H1 (cell line): ENCODE measurements at regions not wholly inside any gene's neighbourhood (a gene's known extent, or its start where the extent isn't known, plus 50 kb on each side); places are given as distances from the start of the nearest gene placed in this dataset.
A peak's percentile ranks its signal among the peaks of the same experiment; 100 is the strongest.

Experiments used
- CTCF ChIA-PET: fragments of 300-600 bp; sonication (Branson Sonifier 250); formaldehyde crosslinking; loops from one replicate; lab custom pipeline; 2021; ENCODE audit not compliant: partially characterized antibody; lab: Charles Lee
- POLR2A ChIA-PET: fragments of 300-600 bp; sonication (Branson Sonifier 250); formaldehyde crosslinking; loops from one replicate; lab custom pipeline; 2021; ENCODE audit warnings: inconsistent platforms; ENCODE audit not compliant: partially characterized antibody; lab: Charles Lee
- DNase-seq, 2 experiments: peaks; one replicate each; pipeline versions ENCODE4 v3.0.0 to v3.0.0-alpha.2; 2010 to 2022; ENCODE audit warnings: low spot score in 2 of 2, low read depth in 1 of 2, mixed read lengths in 1 of 2
- FAIRE-seq: peaks from 2 replicates; lab custom pipeline; 2011; peaks lifted over from hg19 to GRCh38; lab: Jason Lieb, UNC
- H2AFZ ChIP-seq: 2 replicates; pipeline ENCODE4 v1.8.1; 2012; ENCODE audit warnings: low read length, inconsistent platforms
- H2AK5ac ChIP-seq: 2 replicates; pipeline ENCODE4 v1.6.1; 2013; ENCODE audit warnings: low read depth, low read length
- H2BK120ac ChIP-seq: replicated peaks from 2 replicates; pipeline ENCODE3; 2013; ENCODE audit warnings: low read depth, low read length, inconsistent platforms
- H2BK12ac ChIP-seq: 2 replicates; pipeline ENCODE4 v1.6.1; 2013; ENCODE audit warnings: low read depth, low read length
- H2BK15ac ChIP-seq: 2 replicates; pipeline ENCODE4 v1.6.1; 2013; ENCODE audit warnings: low read length
- H2BK20ac ChIP-seq: 2 replicates; pipeline ENCODE4 v1.6.1; 2013; ENCODE audit warnings: low read length
- H2BK5ac ChIP-seq: 2 replicates; pipeline ENCODE4 v1.6.1; 2013; ENCODE audit warnings: low read depth, low read length
- H3K14ac ChIP-seq: 2 replicates; pipeline ENCODE4 v1.6.1; 2013; ENCODE audit warnings: inconsistent platforms; ENCODE audit not compliant: insufficient read length
- H3K18ac ChIP-seq: 2 replicates; pipeline ENCODE4 v1.6.1; 2013; ENCODE audit warnings: low read length; ENCODE audit errors: extremely low read depth
- H3K23ac ChIP-seq: 2 replicates; pipeline ENCODE4 v1.6.1; 2013; ENCODE audit warnings: inconsistent platforms; ENCODE audit not compliant: insufficient read length
- H3K23me2 ChIP-seq: 2 replicates; pipeline ENCODE4 v1.6.1; 2013; ENCODE audit warnings: low read depth, low read length
- H3K27ac ChIP-seq: 2 replicates; pipeline ENCODE4 v1.6.1; 2011; ENCODE audit warnings: low read depth, low read length, inconsistent platforms
- H3K27me3 ChIP-seq, 4 experiments: replicated peaks in 1 of 4; 1 replicate in 1 of 4; 2 replicates in 3 of 4; pipeline versions ENCODE4 v1.6.1 to v1.8.1; 2011 to 2013; ENCODE audit warnings: low read length in 3 of 4, mild to moderate bottlenecking in 3 of 4, inconsistent platforms in 2 of 4, mixed read lengths in 2 of 4, moderate library complexity in 1 of 4; ENCODE audit not compliant: control insufficient read depth in 3 of 4, insufficient read depth in 3 of 4; ENCODE audit errors: extremely low read depth in 1 of 4
- H3K36me3 ChIP-seq, 4 experiments: 2 replicates each; pipeline versions ENCODE4 v1.6.1 to v1.8.1; 2011 to 2013; ENCODE audit warnings: mild to moderate bottlenecking in 4 of 4, low read length in 3 of 4, moderate library complexity in 2 of 4, control low read depth in 1 of 4, inconsistent platforms in 1 of 4; ENCODE audit not compliant: insufficient read depth in 4 of 4, control insufficient read depth in 2 of 4
- H3K4ac ChIP-seq: replicated peaks from 2 replicates; pipeline ENCODE3; 2013; ENCODE audit warnings: low read length, low read depth, mixed read lengths, inconsistent platforms; ENCODE audit not compliant: insufficient read length
- H3K4me1 ChIP-seq, 4 experiments: replicated peaks in 1 of 4; 1 replicate in 1 of 4; 2 replicates in 3 of 4; pipeline versions ENCODE4 v1.6.1 to v1.8.1; 2011 to 2013; ENCODE audit warnings: low read length in 3 of 4, inconsistent platforms in 2 of 4, mixed read lengths in 1 of 4; ENCODE audit not compliant: insufficient read depth in 4 of 4, control insufficient read depth in 3 of 4
- H3K4me2 ChIP-seq, 2 experiments: 2 replicates each; pipeline versions ENCODE4 v1.6.1 to v1.8.1; 2011 to 2013; ENCODE audit warnings: low read depth in 2 of 2, low read length in 2 of 2, control low read depth in 1 of 2, inconsistent platforms in 1 of 2, mild to moderate bottlenecking in 1 of 2; ENCODE audit not compliant: insufficient read depth in 1 of 2
- H3K4me3 ChIP-seq, 4 experiments: fragments of 200-600, 300-600 bp in 1 of 4; sonication (generic), shearing (Covaris generic), sonication (Bioruptor Twin) in 1 of 4; 2 replicates each; pipeline versions ENCODE4 v1.5.1 to v1.8.1; 2011 to 2016; ENCODE audit warnings: low read length in 4 of 4, low read depth in 3 of 4, control low read depth in 2 of 4, inconsistent platforms in 2 of 4, mild to moderate bottlenecking in 2 of 4, mixed read lengths in 1 of 4, moderate library complexity in 1 of 4; ENCODE audit not compliant: insufficient read depth in 2 of 4; ENCODE audit errors: extremely low read depth in 1 of 4
- H3K56ac ChIP-seq: replicated peaks from 2 replicates; pipeline ENCODE3; 2013; ENCODE audit warnings: low read depth, mild to moderate bottlenecking, mixed read lengths, low read length, inconsistent platforms; ENCODE audit not compliant: insufficient read length
- H3K79me1 ChIP-seq: 2 replicates; pipeline ENCODE4 v1.6.1; 2013; ENCODE audit warnings: low read depth, low read length, control low read depth
- H3K79me2 ChIP-seq, 2 experiments: 2 replicates each; pipeline versions ENCODE4 v1.6.1 to v1.8.1; 2012 to 2013; ENCODE audit warnings: low read length in 2 of 2, mild to moderate bottlenecking in 2 of 2, inconsistent platforms in 1 of 2; ENCODE audit not compliant: insufficient read depth in 2 of 2, control insufficient read depth in 1 of 2
- H3K9ac ChIP-seq, 4 experiments: replicated peaks in 1 of 4; 1 replicate in 1 of 4; 2 replicates in 3 of 4; pipeline versions ENCODE4 v1.6.1 to v1.8.1; 2011 to 2013; ENCODE audit warnings: low read depth in 3 of 4, low read length in 3 of 4, control low read depth in 2 of 4, mild to moderate bottlenecking in 2 of 4, moderate library complexity in 2 of 4, inconsistent platforms in 1 of 4; ENCODE audit errors: extremely low read depth in 1 of 4
- H3K9me3 ChIP-seq, 2 experiments: 2 replicates each; pipeline versions ENCODE4 v1.6.1 to v1.8.1; 2012 to 2013; ENCODE audit warnings: mild to moderate bottlenecking in 2 of 2, moderate library complexity in 2 of 2, control low read depth in 1 of 2, inconsistent platforms in 1 of 2, low read depth in 1 of 2, low read length in 1 of 2, mixed read lengths in 1 of 2; ENCODE audit not compliant: insufficient read depth in 2 of 2
- H4K20me1 ChIP-seq, 2 experiments: replicated peaks in 1 of 2; 2 replicates each; pipeline versions ENCODE3 to v1.8.1; 2011 to 2013; ENCODE audit warnings: inconsistent platforms in 2 of 2, low read length in 2 of 2, mild to moderate bottlenecking in 1 of 2; ENCODE audit not compliant: insufficient read depth in 2 of 2, control insufficient read depth in 1 of 2
- H4K5ac ChIP-seq: 2 replicates; pipeline ENCODE4 v1.6.1; 2013; ENCODE audit warnings: low read length, low read depth, mixed read lengths, inconsistent platforms; ENCODE audit not compliant: insufficient read length
- H4K8ac ChIP-seq: 2 replicates; pipeline ENCODE4 v1.8.0; 2013; ENCODE audit warnings: mild to moderate bottlenecking, moderate library complexity, low read length, inconsistent platforms; ENCODE audit not compliant: insufficient read depth; ENCODE audit errors: extremely low read depth
- H4K91ac ChIP-seq: replicated peaks from 2 replicates; pipeline ENCODE3; 2013; ENCODE audit warnings: low read length, mixed read lengths, inconsistent platforms; ENCODE audit not compliant: insufficient read length
- CHD2 ChIP-seq: IDR thresholded peaks from 2 replicates; pipeline ENCODE4 v1.6.1; 2012; ENCODE audit warnings: low read length, improper control_type of control experiment
- CTCF ChIP-seq, 3 experiments: IDR thresholded peaks; 1 replicate in 2 of 3; 2 replicates in 1 of 3; pipeline versions ENCODE4 v1.5.1 to v1.6.1; 2011; ENCODE audit warnings: low read length in 3 of 3, mild to moderate bottlenecking in 3 of 3, inconsistent platforms in 2 of 3, low read depth in 1 of 3, moderate library complexity in 1 of 3; ENCODE audit not compliant: insufficient read depth in 1 of 3; ENCODE audit errors: control extremely low read depth in 1 of 3
- E2F6 ChIP-seq: IDR thresholded peaks from 2 replicates; pipeline ENCODE4 v1.6.1; 2012; ENCODE audit warnings: inconsistent platforms
- MAX ChIP-seq: IDR thresholded peaks from 2 replicates; pipeline ENCODE4 v1.6.1; 2012; ENCODE audit warnings: inconsistent platforms
- NANOG ChIP-seq: IDR thresholded peaks from 2 replicates; pipeline ENCODE4 v1.6.1; 2011; ENCODE audit warnings: low read length, low read depth, mild to moderate bottlenecking, inconsistent platforms; ENCODE audit not compliant: insufficient read depth, poor library complexity, severe bottlenecking
- SRF ChIP-seq: IDR thresholded peaks from 2 replicates; pipeline ENCODE4 v1.6.1; 2011; ENCODE audit warnings: mild to moderate bottlenecking, low read depth, low read length, moderate library complexity
- TAF7 ChIP-seq: optimal IDR thresholded peaks from 2 replicates; pipeline ENCODE3; 2011; ENCODE audit warnings: low read depth, mild to moderate bottlenecking, inconsistent platforms, low read length, moderate library complexity, borderline replicate concordance
- TEAD4 ChIP-seq: IDR thresholded peaks from 2 replicates; pipeline ENCODE4 v1.6.1; 2012; ENCODE audit warnings: low read depth, low read length, inconsistent platforms, mixed read lengths
- WGBS, 2 experiments: shearing (Covaris generic) in 1 of 2; methylation state at CpG; one replicate each; pipeline versions ENCODE4 v1.1.6 to v1.1.7; 2013 to 2015; ENCODE audit warnings: low lambda C conversion rate in 2 of 2, mixed read lengths in 2 of 2, inconsistent platforms in 1 of 2, low coverage in 1 of 2, missing lambda C conversion rate in 1 of 2; ENCODE audit not compliant: insufficient replicate concordance in 2 of 2, insufficient coverage in 1 of 2, insufficient read length in 1 of 2; ENCODE audit errors: extremely low coverage in 1 of 2, missing lambda C conversion rate in 1 of 2; 5-methylcytosine and 5-hydroxymethylcytosine counted together

GRCh38 chr4:181523973-181524372 is 719.2 kb upstream of the TENM3 start:
- Histone ChIP-seq H2BK12ac (no peak overlapping the region), H4K5ac (no peak overlapping the region), H3K9ac (no peak overlapping the region), H2BK5ac (no peak overlapping the region), H2BK20ac (no peak overlapping the region), H3K4me3 (no peak overlapping the region), H4K20me1 (no peaks in the 10 kb centered on the region), H4K8ac (no peak overlapping the region), H3K4me1 (peaks cover 0 to 4% (median 3%) of the 10 kb centered on the region in 4 experiments; a peak in 4 of 7 replicates), H3K4me2 (no peak overlapping the region), H3K56ac (no peak overlapping the region), H3K4ac (no peak overlapping the region), H3K23ac (no peak overlapping the region), H3K18ac (no peak overlapping the region), H3K79me1 (no peaks in the 10 kb centered on the region), H3K79me2 (no peaks in the 10 kb centered on the region), H3K36me3 (no peaks in the 10 kb centered on the region), H3K9me3 (no peaks in the 10 kb centered on the region), H3K14ac (no peak overlapping the region), H2BK120ac (no peak overlapping the region), H4K91ac (no peak overlapping the region), H3K27me3 (no peaks in the 10 kb centered on the region), H2AFZ (peak overlapping the region; percentile 64; the same call in 1 of the 2 replicates), H2AK5ac (no peak overlapping the region), H2BK15ac (no peak overlapping the region), H3K27ac (no peak overlapping the region), H3K23me2 (no peaks in the 10 kb centered on the region; the same call in 1 of the 2 replicates)
- ChIA-PET POLR2A (no interaction called here), CTCF (interaction anchor here (1.1 to 4.0 kb wide), 5 partner anchors 222 to 615 kb away, joined by 3 to 15 read pairs (median 4); no protein-coding TSS in a partner anchor)
- TF ChIP-seq CTCF (IDR thresholded peaks at IDR 0.05; ENCODE audit: control extremely low read depth in 1 of 3, insufficient read depth in 1 of 3, low read depth in 1 of 3, low read length in 3 of 3) (no peak), SRF (no peak), CHD2 (no peak), E2F6 (no peak), MAX (no peak), NANOG (no peak), TAF7 (no peak), TEAD4 (no peak)
- DNase-seq (no peak), FAIRE-seq (no peak)
- WGBS, 2 experiments: 64% methylated on average over 8 of the region's 8 CpGs; no CpG with 5 or more reads in 1 of the 2 experiments
